Mesenchymal stem cell (in vitro differentiated cells and primary cell): ENCODE measurements at regions not wholly inside any gene's neighbourhood (a gene's known extent, or its start where the extent isn't known, plus 50 kb on each side); places are given as distances from the start of the nearest gene placed in this dataset.

Source experiments
- DNase-seq: peaks from one replicate; pipeline ENCODE4 v3.0.0-alpha.2; 2013
- H2AFZ ChIP-seq: one replicate; pipeline ENCODE4 v1.6.1; 2013; ENCODE audit warnings: low read depth, mild to moderate bottlenecking, control low read depth, inconsistent platforms, low read length, moderate library complexity
- H2AK5ac ChIP-seq: 2 replicates; pipeline ENCODE4 v1.6.1; 2013; ENCODE audit warnings: low read length, moderate library complexity, mild to moderate bottlenecking, inconsistent platforms; ENCODE audit not compliant: severe bottlenecking
- H2BK120ac ChIP-seq: one replicate; pipeline ENCODE4 v1.6.1; 2013; ENCODE audit warnings: low read depth, mild to moderate bottlenecking, inconsistent platforms, low read length, moderate library complexity
- H2BK12ac ChIP-seq, 2 experiments: one replicate each; pipeline ENCODE4 v1.6.1; 2013; ENCODE audit warnings: inconsistent platforms in 2 of 2, low read length in 2 of 2, mild to moderate bottlenecking in 2 of 2, moderate library complexity in 2 of 2, control low read depth in 1 of 2
- H2BK15ac ChIP-seq: one replicate; pipeline ENCODE4 v1.6.1; 2013; ENCODE audit warnings: mild to moderate bottlenecking, low read depth, inconsistent platforms; ENCODE audit not compliant: poor library complexity, severe bottlenecking
- H2BK5ac ChIP-seq: 2 replicates; pipeline ENCODE4 v1.6.1; 2013; ENCODE audit warnings: low read depth, mild to moderate bottlenecking, low read length, control low read depth, inconsistent platforms; ENCODE audit not compliant: poor library complexity, severe bottlenecking
- H3K14ac ChIP-seq, 2 experiments: one replicate each; pipeline ENCODE4 v1.6.1; 2013; ENCODE audit warnings: inconsistent platforms in 2 of 2, low read length in 2 of 2, control low read depth in 1 of 2, mild to moderate bottlenecking in 1 of 2, moderate library complexity in 1 of 2
- H3K18ac ChIP-seq, 2 experiments: one replicate each; pipeline ENCODE4 v1.6.1; 2013; ENCODE audit warnings: inconsistent platforms in 2 of 2, low read length in 2 of 2, control low read depth in 1 of 2, low read depth in 1 of 2, mild to moderate bottlenecking in 1 of 2
- H3K23ac ChIP-seq, 2 experiments: one replicate each; pipeline ENCODE4 v1.6.1; 2013; ENCODE audit warnings: inconsistent platforms in 2 of 2, low read length in 2 of 2, mild to moderate bottlenecking in 2 of 2, moderate library complexity in 2 of 2, control low read depth in 1 of 2
- H3K27ac ChIP-seq: 2 replicates; pipeline ENCODE4 v1.5.1; 2013; ENCODE audit warnings: mild to moderate bottlenecking, moderate library complexity, low read length, control low read depth, inconsistent platforms; ENCODE audit not compliant: poor library complexity, severe bottlenecking
- H3K27me3 ChIP-seq, 2 experiments: 2 replicates each; pipeline versions ENCODE4 v1.6.1 to v1.7.0; 2013; ENCODE audit warnings: low read length in 2 of 2, mild to moderate bottlenecking in 2 of 2, moderate library complexity in 2 of 2, control low read depth in 1 of 2, inconsistent platforms in 1 of 2; ENCODE audit not compliant: control insufficient read depth in 1 of 2, insufficient read depth in 1 of 2
- H3K36me3 ChIP-seq, 2 experiments: 2 replicates each; pipeline versions ENCODE4 v1.6.1 to v1.7.0; 2013; ENCODE audit warnings: low read length in 2 of 2, control low read depth in 1 of 2, inconsistent platforms in 1 of 2, low read depth in 1 of 2, mild to moderate bottlenecking in 1 of 2; ENCODE audit not compliant: insufficient read depth in 2 of 2, control insufficient read depth in 1 of 2
- H3K4ac ChIP-seq, 2 experiments: one replicate each; pipeline ENCODE4 v1.6.1; 2013; ENCODE audit warnings: inconsistent platforms in 2 of 2, low read length in 2 of 2, mild to moderate bottlenecking in 2 of 2, moderate library complexity in 2 of 2, control low read depth in 1 of 2, low read depth in 1 of 2
- H3K4me1 ChIP-seq: 2 replicates; pipeline ENCODE4 v1.6.1; 2013; ENCODE audit warnings: low read depth, low read length, control low read depth; ENCODE audit not compliant: control insufficient read depth, insufficient read depth
- H3K4me2 ChIP-seq: 2 replicates; pipeline ENCODE4 v1.6.1; 2013; ENCODE audit warnings: low read length, mild to moderate bottlenecking, inconsistent platforms; ENCODE audit not compliant: poor library complexity, severe bottlenecking
- H3K4me3 ChIP-seq, 2 experiments: 2 replicates each; pipeline versions ENCODE4 v1.5.1 to v1.7.0; 2013; ENCODE audit warnings: low read length in 2 of 2, mild to moderate bottlenecking in 2 of 2, control low read depth in 1 of 2, low read depth in 1 of 2; ENCODE audit not compliant: insufficient read depth in 1 of 2
- H3K79me1 ChIP-seq: replicated peaks from 2 replicates; pipeline ENCODE4 v1.6.1; 2013; ENCODE audit warnings: mild to moderate bottlenecking, control low read depth, low read length, inconsistent platforms; ENCODE audit not compliant: poor library complexity, severe bottlenecking
- H3K9ac ChIP-seq: 2 replicates; pipeline ENCODE4 v1.7.0; 2013; ENCODE audit warnings: mild to moderate bottlenecking, low read length, moderate library complexity
- H3K9me3 ChIP-seq: 2 replicates; pipeline ENCODE4 v1.7.0; 2013; ENCODE audit warnings: mild to moderate bottlenecking, low read length; ENCODE audit not compliant: control insufficient read depth
- H4K8ac ChIP-seq: one replicate; pipeline ENCODE4 v1.6.1; 2013; ENCODE audit warnings: inconsistent platforms, mild to moderate bottlenecking, low read length, moderate library complexity
- H4K91ac ChIP-seq: one replicate; pipeline ENCODE4 v1.6.1; 2013; ENCODE audit warnings: mild to moderate bottlenecking, low read length, inconsistent platforms
- WGBS: methylation state at CpG from one replicate; pipeline ENCODE4 v1.1.7; 2013; ENCODE audit warnings: mixed read lengths; 5-methylcytosine and 5-hydroxymethylcytosine counted together

DNA sequence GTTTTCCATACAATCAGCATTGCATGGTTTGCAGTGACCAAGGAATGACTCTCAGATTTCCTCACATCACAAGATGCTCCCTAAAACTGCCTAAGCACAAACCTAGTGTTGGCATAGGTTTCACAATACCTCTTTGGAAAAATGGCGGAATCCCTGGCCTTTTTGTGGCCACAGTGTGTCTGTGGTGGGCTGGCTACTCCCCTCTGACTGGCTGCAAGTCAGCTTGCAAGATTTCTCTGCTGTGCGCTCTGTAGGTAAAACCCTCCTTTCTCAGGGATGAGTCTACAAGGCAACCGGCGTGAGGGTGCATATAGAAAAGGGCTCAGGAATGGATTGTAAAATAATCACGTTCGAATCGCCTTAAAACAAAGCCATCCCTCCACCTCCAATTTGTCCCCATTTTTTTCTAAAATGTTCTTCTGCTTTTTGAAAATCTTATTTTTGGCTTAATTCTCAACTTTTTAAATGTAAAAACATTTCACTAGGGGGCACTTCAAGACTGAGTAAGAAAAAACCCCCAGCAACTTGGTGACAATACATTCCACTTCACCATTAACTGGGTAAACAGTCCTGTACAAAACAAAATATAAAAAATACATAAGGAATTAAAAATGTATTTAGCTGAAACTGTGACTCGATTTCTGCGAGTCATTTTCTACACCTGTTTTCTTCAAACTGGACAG, 235.6 kb downstream of the STIM2 start:
- no peak overlapping the region for H3K14ac ChIP-seq
- H3K9ac ChIP-seq = no peak overlapping the region
- DNase-seq = peak; percentile 8
- no peaks in the 10 kb centered on the region for H3K4me1 ChIP-seq
- H3K27ac ChIP-seq = no peak overlapping the region
- H4K8ac ChIP-seq = no peak overlapping the region
- no peak overlapping the region for H3K23ac ChIP-seq
- H3K18ac ChIP-seq = no peak overlapping the region
- no peak overlapping the region for H3K4ac ChIP-seq
- no peaks in the 10 kb centered on the region for H3K9me3 ChIP-seq
- no peak overlapping the region for H2BK5ac ChIP-seq
- H2AFZ ChIP-seq = no peak overlapping the region
- H2BK12ac ChIP-seq = no peak overlapping the region
- no peaks in the 10 kb centered on the region for H3K36me3 ChIP-seq
- H3K79me1 ChIP-seq = no peaks in the 10 kb centered on the region
- no peak overlapping the region for H3K4me3 ChIP-seq
- WGBS = 81% methylated on average over 2 of the region's 9 CpGs
- H3K27me3 ChIP-seq = peaks cover 42 to 60% of the 10 kb centered on the region in 2 experiments
- H2BK120ac ChIP-seq = no peak overlapping the region
- H4K91ac ChIP-seq = no peak overlapping the region
- H2BK15ac ChIP-seq = no peak overlapping the region
- H3K4me2 ChIP-seq = no peak overlapping the region
- H2AK5ac ChIP-seq = no peak overlapping the region

DNA sequence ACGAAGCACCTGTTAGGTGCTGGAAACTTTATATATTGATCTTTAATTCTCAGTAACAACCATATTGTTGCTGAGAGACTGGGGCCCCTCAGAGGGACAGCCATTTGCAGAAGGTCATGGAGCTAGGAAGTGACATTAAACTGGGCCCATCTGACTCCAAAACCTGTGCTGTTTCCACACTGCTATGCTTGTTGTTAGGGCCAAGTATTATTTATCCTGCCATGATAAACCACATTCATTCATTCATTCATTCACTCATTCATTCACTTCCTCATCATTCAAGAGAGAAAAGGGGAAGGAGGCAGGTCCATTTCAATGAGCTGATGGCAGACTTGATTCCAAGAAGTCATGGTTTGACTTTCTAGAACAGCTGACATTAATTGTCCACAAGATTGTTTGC, 237.4 kb downstream of the STIM2 start:
- H2BK5ac ChIP-seq = no peak overlapping the region
- H3K4me1 ChIP-seq = no peaks in the 10 kb centered on the region
- H2BK12ac ChIP-seq = no peak overlapping the region
- no peak overlapping the region for H2BK15ac ChIP-seq
- no peak overlapping the region for H3K14ac ChIP-seq
- H3K27ac ChIP-seq = no peak overlapping the region
- no peaks in the 10 kb centered on the region for H3K9me3 ChIP-seq
- DNase-seq = no peak
- H3K18ac ChIP-seq = no peak overlapping the region
- H3K36me3 ChIP-seq = no peaks in the 10 kb centered on the region
- no peak overlapping the region for H3K9ac ChIP-seq
- no peak overlapping the region for H3K4me2 ChIP-seq
- peaks cover 31 to 52% of the 10 kb centered on the region in 2 experiments for H3K27me3 ChIP-seq
- no peaks in the 10 kb centered on the region for H3K79me1 ChIP-seq
- no peak overlapping the region for H3K4me3 ChIP-seq
- no peak overlapping the region for H2AK5ac ChIP-seq
- no CpG with 5 or more reads among the region's 1 CpG for WGBS
- no peak overlapping the region for H4K91ac ChIP-seq
- no peak overlapping the region for H2AFZ ChIP-seq
- H3K4ac ChIP-seq = no peak overlapping the region
- no peak overlapping the region for H2BK120ac ChIP-seq
- H4K8ac ChIP-seq = no peak overlapping the region
- no peak overlapping the region for H3K23ac ChIP-seq

DNA sequence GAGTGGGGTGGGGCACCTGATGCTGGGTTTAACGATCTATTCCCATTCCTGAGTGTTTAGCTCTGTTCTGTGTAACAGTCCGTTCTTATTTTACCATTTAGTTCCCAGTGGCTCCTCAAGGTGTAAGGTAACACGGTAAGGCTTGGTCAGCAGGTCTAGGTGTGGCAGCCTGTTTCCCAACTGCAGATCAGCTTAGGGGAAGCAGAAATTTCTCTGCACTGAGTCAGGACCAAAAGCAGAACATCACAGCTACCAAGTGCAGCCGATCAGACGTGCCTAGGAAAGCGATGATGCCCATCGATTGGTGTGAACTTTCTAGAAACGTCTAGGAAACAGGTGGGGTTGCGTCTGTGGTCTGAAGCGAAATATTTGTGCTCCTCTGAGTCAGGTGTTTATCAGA, 240.1 kb downstream of the STIM2 start:
- Histone ChIP-seq H2BK120ac (no peak overlapping the region), H2BK15ac (no peak overlapping the region), H2AK5ac (no peak overlapping the region), H3K18ac (no peak overlapping the region), H3K79me1 (no peaks in the 10 kb centered on the region), H3K9me3 (no peaks in the 10 kb centered on the region), H3K36me3 (no peaks in the 10 kb centered on the region), H3K4me3 (no peak overlapping the region), H4K8ac (no peak overlapping the region), H2BK12ac (no peak overlapping the region), H3K23ac (no peak overlapping the region), H4K91ac (peak overlapping the region; percentile 21), H2BK5ac (no peak overlapping the region), H3K27ac (no peak overlapping the region), H3K9ac (no peak overlapping the region), H3K4me1 (no peaks in the 10 kb centered on the region), H3K4ac (no peak overlapping the region), H3K27me3 (peaks cover 33 to 39% of the 10 kb centered on the region in 2 experiments), H3K4me2 (no peak overlapping the region), H2AFZ (no peak overlapping the region), H3K14ac (no peak overlapping the region)
- DNase-seq = no peak
- WGBS = 73% methylated on average over 8 of the region's 10 CpGs

DNA sequence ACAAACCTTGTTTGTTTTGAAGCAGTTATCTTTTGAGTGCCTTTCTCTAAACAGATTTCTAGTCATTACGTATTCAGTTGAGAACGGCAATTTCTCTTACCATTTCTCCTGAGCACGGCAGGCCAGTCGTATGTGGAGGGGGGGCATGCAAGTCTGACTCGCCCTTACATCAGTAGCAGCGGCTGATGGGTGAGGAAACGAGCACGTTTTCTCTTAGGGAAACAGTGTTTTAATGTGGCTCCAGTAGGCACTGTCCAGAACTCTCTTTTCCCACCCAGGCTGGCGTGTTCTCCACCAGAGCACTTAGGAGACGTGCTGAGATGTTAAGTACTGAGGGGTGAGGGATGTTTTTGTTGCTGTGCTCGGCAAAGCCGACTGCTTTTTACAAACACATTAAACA, 240.5 kb downstream of the STIM2 start:
- no peaks in the 10 kb centered on the region for H3K36me3 ChIP-seq
- H2BK5ac ChIP-seq = no peak overlapping the region

More for the DNA sequence above, 240.5 kb downstream of the STIM2 start:
- Histone ChIP-seq H3K18ac (no peak overlapping the region), H3K14ac (no peak overlapping the region), H4K8ac (no peak overlapping the region), H3K27ac (no peak overlapping the region), H2BK12ac (no peak overlapping the region), H2AK5ac (no peak overlapping the region), H3K9me3 (no peaks in the 10 kb centered on the region), H3K79me1 (no peaks in the 10 kb centered on the region), H4K91ac (no peak overlapping the region), H3K4me2 (no peak overlapping the region), H2AFZ (no peak overlapping the region), H3K4ac (no peak overlapping the region), H2BK120ac (no peak overlapping the region), H2BK15ac (no peak overlapping the region), H3K4me3 (no peak overlapping the region), H3K9ac (no peak overlapping the region), H3K27me3 (peaks cover 33 to 39% of the 10 kb centered on the region in 2 experiments), H3K4me1 (no peaks in the 10 kb centered on the region), H3K23ac (no peak overlapping the region)
- DNase-seq = peak; percentile 5
- WGBS = 45% methylated on average over 8 of the region's 12 CpGs
